Neural cell (in vitro differentiated cells): ENCODE measurements at regions not wholly inside any gene's neighbourhood (a gene's known extent, or its start where the extent isn't known, plus 50 kb on each side); places are given as distances from the start of the nearest gene placed in this dataset.

Source experiments
- EP300 ChIP-seq: fragments of 450-650 bp; conservative IDR thresholded peaks from 2 replicates; pipeline ENCODE4 v1.6.1; 2014; ENCODE audit warnings: antibody characterized with exemption, mild to moderate bottlenecking, moderate library complexity; ENCODE audit not compliant: poor library complexity, severe bottlenecking
- EZH2 ChIP-seq: fragments of 200-600, 300-800 bp; shearing (Covaris generic), sonication (generic); IDR thresholded peaks from 2 replicates; pipeline ENCODE4 v1.6.1; 2014; ENCODE audit warnings: antibody characterized with exemption, low read length, borderline replicate concordance, mild to moderate bottlenecking; ENCODE audit not compliant: insufficient read depth, poor library complexity, severe bottlenecking
- MXI1 ChIP-seq: fragments of 450-650 bp; conservative IDR thresholded peaks from 2 replicates; pipeline ENCODE4 v1.6.1; 2014; ENCODE audit warnings: antibody characterized with exemption, mild to moderate bottlenecking; ENCODE audit not compliant: poor library complexity, severe bottlenecking
- POLR2AphosphoS5 ChIP-seq: IDR thresholded peaks from 2 replicates; pipeline ENCODE4 v1.6.1; 2012
- RAD21 ChIP-seq: fragments of 450-650 bp; conservative IDR thresholded peaks from 2 replicates; pipeline ENCODE4 v1.6.1; 2014; ENCODE audit warnings: antibody characterized with exemption, mild to moderate bottlenecking, moderate library complexity
- SMC3 ChIP-seq: fragments of 450-650 bp; conservative IDR thresholded peaks from 2 replicates; pipeline ENCODE4 v1.6.1; 2014; ENCODE audit warnings: antibody characterized with exemption, mild to moderate bottlenecking, moderate library complexity; ENCODE audit not compliant: poor library complexity
- TAF1 ChIP-seq: IDR thresholded peaks from 2 replicates; pipeline ENCODE4 v1.6.1; 2012; ENCODE audit warnings: low read depth
- TF ChIP-seq, protein P1 (sequence below): fragments of 450-650 bp; IDR thresholded peaks from 2 replicates; pipeline ENCODE4 v1.5.1; 2014; ENCODE audit warnings: antibody characterized with exemption, mild to moderate bottlenecking, moderate library complexity; ENCODE audit not compliant: poor library complexity, severe bottlenecking
- TF ChIP-seq, protein P2 (sequence below): IDR thresholded peaks from 2 replicates; pipeline ENCODE4 v1.6.1; 2012; ENCODE audit warnings: borderline replicate concordance

DNA sequence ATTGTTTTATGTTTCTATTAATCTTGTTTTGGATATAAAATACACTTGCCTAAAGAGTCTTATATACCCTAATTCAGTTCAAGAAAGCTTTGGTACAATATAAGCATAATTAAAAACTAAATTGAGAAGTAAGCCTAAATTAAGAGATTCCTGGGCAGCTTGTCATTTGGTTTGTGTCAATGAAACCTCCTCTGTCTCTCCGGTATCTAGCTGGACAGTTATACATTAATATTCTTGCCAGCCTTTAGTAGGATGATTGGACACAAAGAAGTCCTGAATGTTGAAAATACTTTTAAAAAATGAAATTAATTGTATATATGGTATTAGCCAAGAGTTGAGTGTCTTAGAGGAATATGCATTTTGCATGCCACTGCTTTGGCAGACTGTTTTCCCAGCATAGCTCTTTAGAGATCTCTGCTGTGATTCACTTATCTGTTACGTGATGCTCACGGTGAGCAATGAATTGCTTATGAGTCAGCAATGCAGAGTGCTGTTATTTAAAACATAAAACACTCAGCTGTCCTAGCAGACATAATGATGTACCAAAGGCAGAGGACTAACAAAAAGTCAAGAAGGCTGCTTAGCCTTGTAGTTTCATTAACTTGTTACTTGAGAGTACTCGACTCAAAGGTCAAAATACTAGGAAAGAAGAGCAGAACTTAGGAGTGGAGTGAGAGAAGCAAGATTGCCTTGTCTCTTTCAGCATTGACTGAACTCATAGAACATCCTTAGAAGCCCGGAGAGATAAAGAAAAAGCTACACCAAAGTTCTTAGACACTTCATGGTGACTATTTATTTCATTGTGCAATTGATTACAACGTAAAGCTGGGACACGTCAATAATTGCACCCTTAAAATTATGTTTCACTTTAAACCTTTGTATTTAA lies 1296.1 kb upstream of the PCDH7 start:
- TF ChIP-seq, protein P1, sequence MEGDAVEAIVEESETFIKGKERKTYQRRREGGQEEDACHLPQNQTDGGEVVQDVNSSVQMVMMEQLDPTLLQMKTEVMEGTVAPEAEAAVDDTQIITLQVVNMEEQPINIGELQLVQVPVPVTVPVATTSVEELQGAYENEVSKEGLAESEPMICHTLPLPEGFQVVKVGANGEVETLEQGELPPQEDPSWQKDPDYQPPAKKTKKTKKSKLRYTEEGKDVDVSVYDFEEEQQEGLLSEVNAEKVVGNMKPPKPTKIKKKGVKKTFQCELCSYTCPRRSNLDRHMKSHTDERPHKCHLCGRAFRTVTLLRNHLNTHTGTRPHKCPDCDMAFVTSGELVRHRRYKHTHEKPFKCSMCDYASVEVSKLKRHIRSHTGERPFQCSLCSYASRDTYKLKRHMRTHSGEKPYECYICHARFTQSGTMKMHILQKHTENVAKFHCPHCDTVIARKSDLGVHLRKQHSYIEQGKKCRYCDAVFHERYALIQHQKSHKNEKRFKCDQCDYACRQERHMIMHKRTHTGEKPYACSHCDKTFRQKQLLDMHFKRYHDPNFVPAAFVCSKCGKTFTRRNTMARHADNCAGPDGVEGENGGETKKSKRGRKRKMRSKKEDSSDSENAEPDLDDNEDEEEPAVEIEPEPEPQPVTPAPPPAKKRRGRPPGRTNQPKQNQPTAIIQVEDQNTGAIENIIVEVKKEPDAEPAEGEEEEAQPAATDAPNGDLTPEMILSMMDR: no peak
- TF ChIP-seq, protein P2, sequence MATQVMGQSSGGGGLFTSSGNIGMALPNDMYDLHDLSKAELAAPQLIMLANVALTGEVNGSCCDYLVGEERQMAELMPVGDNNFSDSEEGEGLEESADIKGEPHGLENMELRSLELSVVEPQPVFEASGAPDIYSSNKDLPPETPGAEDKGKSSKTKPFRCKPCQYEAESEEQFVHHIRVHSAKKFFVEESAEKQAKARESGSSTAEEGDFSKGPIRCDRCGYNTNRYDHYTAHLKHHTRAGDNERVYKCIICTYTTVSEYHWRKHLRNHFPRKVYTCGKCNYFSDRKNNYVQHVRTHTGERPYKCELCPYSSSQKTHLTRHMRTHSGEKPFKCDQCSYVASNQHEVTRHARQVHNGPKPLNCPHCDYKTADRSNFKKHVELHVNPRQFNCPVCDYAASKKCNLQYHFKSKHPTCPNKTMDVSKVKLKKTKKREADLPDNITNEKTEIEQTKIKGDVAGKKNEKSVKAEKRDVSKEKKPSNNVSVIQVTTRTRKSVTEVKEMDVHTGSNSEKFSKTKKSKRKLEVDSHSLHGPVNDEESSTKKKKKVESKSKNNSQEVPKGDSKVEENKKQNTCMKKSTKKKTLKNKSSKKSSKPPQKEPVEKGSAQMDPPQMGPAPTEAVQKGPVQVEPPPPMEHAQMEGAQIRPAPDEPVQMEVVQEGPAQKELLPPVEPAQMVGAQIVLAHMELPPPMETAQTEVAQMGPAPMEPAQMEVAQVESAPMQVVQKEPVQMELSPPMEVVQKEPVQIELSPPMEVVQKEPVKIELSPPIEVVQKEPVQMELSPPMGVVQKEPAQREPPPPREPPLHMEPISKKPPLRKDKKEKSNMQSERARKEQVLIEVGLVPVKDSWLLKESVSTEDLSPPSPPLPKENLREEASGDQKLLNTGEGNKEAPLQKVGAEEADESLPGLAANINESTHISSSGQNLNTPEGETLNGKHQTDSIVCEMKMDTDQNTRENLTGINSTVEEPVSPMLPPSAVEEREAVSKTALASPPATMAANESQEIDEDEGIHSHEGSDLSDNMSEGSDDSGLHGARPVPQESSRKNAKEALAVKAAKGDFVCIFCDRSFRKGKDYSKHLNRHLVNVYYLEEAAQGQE: no peak
- TF ChIP-seq POLR2AphosphoS5 (peak; percentile 24), MXI1 (no peak), TAF1 (no peak), EP300 (no peak), EZH2 (no peak), RAD21 (no peak), SMC3 (no peak)
